SK-N-SH treated with all-trans-retinoic acid at 6 μM for 48 hours (cell line): ENCODE measurements at regions not wholly inside any gene's neighbourhood (a gene's known extent, or its start where the extent isn't known, plus 50 kb on each side); places are given as distances from the start of the nearest gene placed in this dataset.

Source experiments
- ATAC-seq: fragments of 200-7000 bp; cut with Tn5 transposase; 3 replicates; pipeline ENCODE4 v1.9.1; 2020; ENCODE audit warnings: mild to moderate bottlenecking, moderate library complexity
- ARNTL ChIP-seq: fragments of 450-650 bp; formaldehyde crosslinking; IDR thresholded peaks from 2 replicates; pipeline ENCODE4 v1.5.0; 2020; ENCODE audit warnings: low read depth, mild to moderate bottlenecking, moderate library complexity, borderline replicate concordance
- BACH2 ChIP-seq: fragments of 250-450 bp; sonication (Bioruptor Pico); IDR thresholded peaks from 2 replicates; pipeline ENCODE4 v1.9.0; 2021; ENCODE audit warnings: mild to moderate bottlenecking, borderline replicate concordance
- CSDC2 ChIP-seq: fragments of 250-450 bp; sonication (Bioruptor Pico); IDR thresholded peaks from 2 replicates; pipeline ENCODE4 v1.5.0; 2020; ENCODE audit warnings: mild to moderate bottlenecking, moderate library complexity
- GLIS3 ChIP-seq: fragments of 250-450 bp; sonication (Bioruptor Pico); IDR thresholded peaks from 2 replicates; pipeline ENCODE4 v1.5.0; 2020; ENCODE audit warnings: mild to moderate bottlenecking, moderate library complexity
- ISL1 ChIP-seq: fragments of 250-450 bp; sonication (Bioruptor Pico); IDR thresholded peaks from 2 replicates; pipeline ENCODE4 v2.1.2; 2022; ENCODE audit warnings: mild to moderate bottlenecking, moderate library complexity
- OSR1 ChIP-seq: fragments of 250-450 bp; sonication (Bioruptor Pico); IDR thresholded peaks from 2 replicates; pipeline ENCODE4 v1.8.0; 2022; ENCODE audit warnings: moderate library complexity, mild to moderate bottlenecking, inconsistent platforms
- PPARA ChIP-seq: fragments of 250-450 bp; sonication (Bioruptor Pico); IDR thresholded peaks from 2 replicates; pipeline ENCODE4 v1.5.0; 2020; ENCODE audit warnings: mild to moderate bottlenecking, borderline replicate concordance
- RARB ChIP-seq: fragments of 250-450 bp; sonication (Bioruptor Pico); IDR thresholded peaks from 2 replicates; pipeline ENCODE4 v1.8.0; 2021; ENCODE audit warnings: mild to moderate bottlenecking, moderate library complexity
- SNAI2 ChIP-seq: fragments of 250-450 bp; sonication (Bioruptor Pico); IDR thresholded peaks from 2 replicates; pipeline ENCODE4 v1.5.0; 2020; ENCODE audit warnings: mild to moderate bottlenecking, moderate library complexity
- TCF4 ChIP-seq: fragments of 250-450 bp; sonication (Bioruptor Pico); IDR thresholded peaks from 2 replicates; pipeline ENCODE4 v1.8.0; 2021; ENCODE audit warnings: mild to moderate bottlenecking, moderate library complexity, borderline replicate concordance
- ZFP3 ChIP-seq: fragments of 250-450 bp; sonication (Bioruptor Pico); IDR thresholded peaks from 2 replicates; pipeline ENCODE4 v1.5.0; 2020; ENCODE audit warnings: mild to moderate bottlenecking, moderate library complexity
- ZFP30 ChIP-seq: fragments of 450-650 bp; formaldehyde crosslinking; IDR thresholded peaks from 2 replicates; pipeline ENCODE4 v1.5.0; 2022; ENCODE audit warnings: mild to moderate bottlenecking, moderate library complexity
- ZNF565 ChIP-seq: fragments of 450-650 bp; formaldehyde crosslinking; conservative IDR thresholded peaks from 2 replicates; pipeline ENCODE4 v1.5.0; 2020; ENCODE audit warnings: low read depth, mild to moderate bottlenecking, moderate library complexity
- ZNF70 ChIP-seq: fragments of 450-650 bp; formaldehyde crosslinking; IDR thresholded peaks from 2 replicates; pipeline ENCODE4 v1.5.0; 2020; ENCODE audit warnings: mild to moderate bottlenecking, moderate library complexity
- ZNF8 ChIP-seq: fragments of 450-650 bp; formaldehyde crosslinking; IDR thresholded peaks from 2 replicates; pipeline ENCODE4 v1.5.0; 2020; ENCODE audit warnings: mild to moderate bottlenecking, moderate library complexity
- TF ChIP-seq, protein P1 (sequence below): fragments of 250-450 bp; sonication (Bioruptor Pico); IDR thresholded peaks from 2 replicates; pipeline ENCODE4 v1.5.0; 2020; ENCODE audit warnings: mild to moderate bottlenecking, moderate library complexity
- TF ChIP-seq, protein P2 (sequence below): fragments of 250-450 bp; sonication (Bioruptor Pico); IDR thresholded peaks from 2 replicates; pipeline ENCODE4 v1.8.0; 2020; ENCODE audit warnings: mild to moderate bottlenecking, moderate library complexity, borderline replicate concordance
- TF ChIP-seq, protein P3 (sequence below): fragments of 250-450 bp; sonication (Bioruptor Pico); IDR thresholded peaks from 2 replicates; pipeline ENCODE4 v1.8.0; 2021; ENCODE audit warnings: low read depth, mild to moderate bottlenecking, moderate library complexity, borderline replicate concordance
- TF ChIP-seq, protein P4 (sequence below): fragments of 250-450 bp; sonication (Bioruptor Pico); IDR thresholded peaks from 2 replicates; pipeline ENCODE4 v1.5.1; 2021; ENCODE audit warnings: mild to moderate bottlenecking, moderate library complexity
- TF ChIP-seq, protein P5 (sequence below): fragments of 250-450 bp; sonication (Bioruptor Pico); IDR thresholded peaks from 2 replicates; pipeline ENCODE4 v1.5.1; 2020; ENCODE audit warnings: low read depth, mild to moderate bottlenecking, moderate library complexity

GRCh38 chr21:28641731-28642130 is 350.9 kb downstream of the LTN1 start (continued):
- TF ChIP-seq, protein P1, sequence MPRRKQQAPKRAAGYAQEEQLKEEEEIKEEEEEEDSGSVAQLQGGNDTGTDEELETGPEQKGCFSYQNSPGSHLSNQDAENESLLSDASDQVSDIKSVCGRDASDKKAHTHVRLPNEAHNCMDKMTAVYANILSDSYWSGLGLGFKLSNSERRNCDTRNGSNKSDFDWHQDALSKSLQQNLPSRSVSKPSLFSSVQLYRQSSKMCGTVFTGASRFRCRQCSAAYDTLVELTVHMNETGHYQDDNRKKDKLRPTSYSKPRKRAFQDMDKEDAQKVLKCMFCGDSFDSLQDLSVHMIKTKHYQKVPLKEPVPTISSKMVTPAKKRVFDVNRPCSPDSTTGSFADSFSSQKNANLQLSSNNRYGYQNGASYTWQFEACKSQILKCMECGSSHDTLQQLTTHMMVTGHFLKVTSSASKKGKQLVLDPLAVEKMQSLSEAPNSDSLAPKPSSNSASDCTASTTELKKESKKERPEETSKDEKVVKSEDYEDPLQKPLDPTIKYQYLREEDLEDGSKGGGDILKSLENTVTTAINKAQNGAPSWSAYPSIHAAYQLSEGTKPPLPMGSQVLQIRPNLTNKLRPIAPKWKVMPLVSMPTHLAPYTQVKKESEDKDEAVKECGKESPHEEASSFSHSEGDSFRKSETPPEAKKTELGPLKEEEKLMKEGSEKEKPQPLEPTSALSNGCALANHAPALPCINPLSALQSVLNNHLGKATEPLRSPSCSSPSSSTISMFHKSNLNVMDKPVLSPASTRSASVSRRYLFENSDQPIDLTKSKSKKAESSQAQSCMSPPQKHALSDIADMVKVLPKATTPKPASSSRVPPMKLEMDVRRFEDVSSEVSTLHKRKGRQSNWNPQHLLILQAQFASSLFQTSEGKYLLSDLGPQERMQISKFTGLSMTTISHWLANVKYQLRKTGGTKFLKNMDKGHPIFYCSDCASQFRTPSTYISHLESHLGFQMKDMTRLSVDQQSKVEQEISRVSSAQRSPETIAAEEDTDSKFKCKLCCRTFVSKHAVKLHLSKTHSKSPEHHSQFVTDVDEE (CRISPR knock-in tag) = no peak
- no peak for TF ChIP-seq GLIS3 (CRISPR knock-in tag)
- no peak for TF ChIP-seq ZNF565 (CRISPR knock-in tag)
- no peak for TF ChIP-seq ZNF8 (CRISPR knock-in tag)
- TF ChIP-seq, protein P2, sequence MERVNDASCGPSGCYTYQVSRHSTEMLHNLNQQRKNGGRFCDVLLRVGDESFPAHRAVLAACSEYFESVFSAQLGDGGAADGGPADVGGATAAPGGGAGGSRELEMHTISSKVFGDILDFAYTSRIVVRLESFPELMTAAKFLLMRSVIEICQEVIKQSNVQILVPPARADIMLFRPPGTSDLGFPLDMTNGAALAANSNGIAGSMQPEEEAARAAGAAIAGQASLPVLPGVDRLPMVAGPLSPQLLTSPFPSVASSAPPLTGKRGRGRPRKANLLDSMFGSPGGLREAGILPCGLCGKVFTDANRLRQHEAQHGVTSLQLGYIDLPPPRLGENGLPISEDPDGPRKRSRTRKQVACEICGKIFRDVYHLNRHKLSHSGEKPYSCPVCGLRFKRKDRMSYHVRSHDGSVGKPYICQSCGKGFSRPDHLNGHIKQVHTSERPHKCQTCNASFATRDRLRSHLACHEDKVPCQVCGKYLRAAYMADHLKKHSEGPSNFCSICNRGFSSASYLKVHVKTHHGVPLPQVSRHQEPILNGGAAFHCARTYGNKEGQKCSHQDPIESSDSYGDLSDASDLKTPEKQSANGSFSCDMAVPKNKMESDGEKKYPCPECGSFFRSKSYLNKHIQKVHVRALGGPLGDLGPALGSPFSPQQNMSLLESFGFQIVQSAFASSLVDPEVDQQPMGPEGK (CRISPR knock-in tag) = no peak

DNA sequence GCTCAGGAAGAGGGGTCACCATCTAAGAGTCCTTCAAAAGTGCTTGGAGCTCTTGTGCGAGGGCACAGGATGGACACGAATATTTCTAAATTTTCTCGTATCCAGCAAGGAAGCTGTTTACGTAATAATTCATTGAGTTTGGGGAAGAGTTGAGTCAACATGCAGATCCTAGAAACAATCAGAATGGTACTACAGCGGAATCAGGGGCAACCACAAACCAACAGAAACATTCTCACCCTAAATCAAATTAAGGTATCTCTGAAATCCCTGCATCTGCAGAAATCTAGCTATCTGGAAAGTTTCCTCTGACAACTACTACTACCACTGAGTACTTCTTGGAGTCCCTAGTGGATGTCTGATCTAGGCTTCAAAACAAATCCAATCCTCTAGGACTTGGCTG is 352.4 kb downstream of the LTN1 start:
- ATAC-seq = no peak
- TF ChIP-seq BACH2 (CRISPR knock-in tag) = no peak
- TF ChIP-seq TCF4 (CRISPR knock-in tag) = no peak
- TF ChIP-seq ZFP30 (CRISPR knock-in tag) = no peak
- no peak for TF ChIP-seq ZNF565 (CRISPR knock-in tag)
- no peak for TF ChIP-seq ZNF8 (CRISPR knock-in tag)
- TF ChIP-seq ZNF70 (CRISPR knock-in tag) = no peak
- TF ChIP-seq ZFP3 = no peak
- no peak for TF ChIP-seq ARNTL
- TF ChIP-seq ISL1 = no peak
- TF ChIP-seq, protein P3, sequence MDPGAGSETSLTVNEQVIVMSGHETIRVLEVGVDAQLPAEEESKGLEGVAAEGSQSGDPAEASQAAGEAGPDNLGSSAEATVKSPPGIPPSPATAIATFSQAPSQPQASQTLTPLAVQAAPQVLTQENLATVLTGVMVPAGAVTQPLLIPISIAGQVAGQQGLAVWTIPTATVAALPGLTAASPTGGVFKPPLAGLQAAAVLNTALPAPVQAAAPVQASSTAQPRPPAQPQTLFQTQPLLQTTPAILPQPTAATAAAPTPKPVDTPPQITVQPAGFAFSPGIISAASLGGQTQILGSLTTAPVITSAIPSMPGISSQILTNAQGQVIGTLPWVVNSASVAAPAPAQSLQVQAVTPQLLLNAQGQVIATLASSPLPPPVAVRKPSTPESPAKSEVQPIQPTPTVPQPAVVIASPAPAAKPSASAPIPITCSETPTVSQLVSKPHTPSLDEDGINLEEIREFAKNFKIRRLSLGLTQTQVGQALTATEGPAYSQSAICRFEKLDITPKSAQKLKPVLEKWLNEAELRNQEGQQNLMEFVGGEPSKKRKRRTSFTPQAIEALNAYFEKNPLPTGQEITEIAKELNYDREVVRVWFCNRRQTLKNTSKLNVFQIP (CRISPR knock-in tag) = no peak
- TF ChIP-seq SNAI2 = no peak
- TF ChIP-seq, protein P4, sequence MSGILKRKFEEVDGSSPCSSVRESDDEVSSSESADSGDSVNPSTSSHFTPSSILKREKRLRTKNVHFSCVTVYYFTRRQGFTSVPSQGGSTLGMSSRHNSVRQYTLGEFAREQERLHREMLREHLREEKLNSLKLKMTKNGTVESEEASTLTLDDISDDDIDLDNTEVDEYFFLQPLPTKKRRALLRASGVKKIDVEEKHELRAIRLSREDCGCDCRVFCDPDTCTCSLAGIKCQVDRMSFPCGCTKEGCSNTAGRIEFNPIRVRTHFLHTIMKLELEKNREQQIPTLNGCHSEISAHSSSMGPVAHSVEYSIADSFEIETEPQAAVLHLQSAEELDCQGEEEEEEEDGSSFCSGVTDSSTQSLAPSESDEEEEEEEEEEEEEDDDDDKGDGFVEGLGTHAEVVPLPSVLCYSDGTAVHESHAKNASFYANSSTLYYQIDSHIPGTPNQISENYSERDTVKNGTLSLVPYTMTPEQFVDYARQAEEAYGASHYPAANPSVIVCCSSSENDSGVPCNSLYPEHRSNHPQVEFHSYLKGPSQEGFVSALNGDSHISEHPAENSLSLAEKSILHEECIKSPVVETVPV (CRISPR knock-in tag) = no peak
- TF ChIP-seq CSDC2 (CRISPR knock-in tag) = no peak
- TF ChIP-seq, protein P5, sequence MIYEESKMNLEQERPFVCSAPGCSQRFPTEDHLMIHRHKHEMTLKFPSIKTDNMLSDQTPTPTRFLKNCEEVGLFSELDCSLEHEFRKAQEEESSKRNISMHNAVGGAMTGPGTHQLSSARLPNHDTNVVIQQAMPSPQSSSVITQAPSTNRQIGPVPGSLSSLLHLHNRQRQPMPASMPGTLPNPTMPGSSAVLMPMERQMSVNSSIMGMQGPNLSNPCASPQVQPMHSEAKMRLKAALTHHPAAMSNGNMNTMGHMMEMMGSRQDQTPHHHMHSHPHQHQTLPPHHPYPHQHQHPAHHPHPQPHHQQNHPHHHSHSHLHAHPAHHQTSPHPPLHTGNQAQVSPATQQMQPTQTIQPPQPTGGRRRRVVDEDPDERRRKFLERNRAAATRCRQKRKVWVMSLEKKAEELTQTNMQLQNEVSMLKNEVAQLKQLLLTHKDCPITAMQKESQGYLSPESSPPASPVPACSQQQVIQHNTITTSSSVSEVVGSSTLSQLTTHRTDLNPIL = no peak
- TF ChIP-seq RARB = no peak
- no peak for TF ChIP-seq OSR1 (CRISPR knock-in tag)
- no peak for TF ChIP-seq PPARA (CRISPR knock-in tag)
- no peak for TF ChIP-seq GLIS3 (CRISPR knock-in tag)

- no peak for ATAC-seq
- TF ChIP-seq ZNF565 (CRISPR knock-in tag) (no peak), BACH2 (CRISPR knock-in tag) (no peak), TCF4 (CRISPR knock-in tag) (no peak), ZFP3 (no peak), PPARA (CRISPR knock-in tag) (no peak)
- TF ChIP-seq, protein P1 (CRISPR knock-in tag) = no peak
- TF ChIP-seq, protein P5 = no peak
- TF ChIP-seq, protein P2 (CRISPR knock-in tag) = no peak
- TF ChIP-seq, protein P3 (CRISPR knock-in tag) = no peak
Measured at GRCh38 chr21:28639737-28640136, 352.9 kb downstream of the LTN1 start.
